Endometrium (tissue), 2 donors: ENCODE measurements at regions not wholly inside any gene's neighbourhood (a gene's known extent, or its start where the extent isn't known, plus 50 kb on each side); places are given as distances from the start of the nearest gene placed in this dataset.
"Not testable (repeated sequence)": the region's sequence is repeated elsewhere in the genome, so short reads cannot be mapped to it uniquely, and the experiment has no call there.

Experiments used
- FAIRE-seq: peaks from 2 replicates; lab custom pipeline; 2012; peaks lifted over from hg19 to GRCh38; lab: Jason Lieb, UNC
- donor health status: control.
- donor health status: control.

DNA sequence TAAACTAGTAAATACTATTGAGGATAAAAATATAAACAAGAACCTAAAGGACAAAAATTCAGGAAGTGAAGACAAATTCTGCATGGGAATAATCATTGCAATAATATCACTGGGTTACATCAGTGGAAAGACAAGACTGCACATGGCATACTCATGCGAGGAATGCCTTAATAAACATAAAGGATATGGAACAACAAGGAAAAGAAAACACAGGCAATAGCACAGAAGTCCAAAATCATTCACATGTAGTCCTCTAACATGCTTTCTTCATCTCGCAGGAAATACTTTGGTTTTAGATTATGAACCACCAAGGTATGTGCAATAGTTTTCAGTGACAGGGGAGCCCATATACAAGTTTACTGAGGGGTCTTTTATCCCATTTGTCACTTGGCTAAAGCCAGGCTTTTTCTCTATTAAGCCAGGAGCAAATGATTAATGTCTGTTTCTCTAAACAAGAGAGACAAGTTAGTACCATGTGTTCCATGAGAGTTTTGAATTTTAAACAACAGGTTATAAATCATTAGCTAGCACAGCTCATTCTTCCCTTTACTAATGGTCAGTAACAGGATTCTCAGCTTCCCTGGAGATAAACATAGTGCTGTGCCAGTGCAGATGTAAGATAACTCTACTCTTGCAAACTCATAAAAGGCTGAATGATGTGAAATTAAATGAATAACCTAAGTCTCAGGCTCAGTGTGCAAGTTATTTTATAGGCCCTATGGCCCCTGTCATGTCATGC lies 353.6 kb upstream of the FSIP2 start:
- peak; percentile 29 for FAIRE-seq

DNA sequence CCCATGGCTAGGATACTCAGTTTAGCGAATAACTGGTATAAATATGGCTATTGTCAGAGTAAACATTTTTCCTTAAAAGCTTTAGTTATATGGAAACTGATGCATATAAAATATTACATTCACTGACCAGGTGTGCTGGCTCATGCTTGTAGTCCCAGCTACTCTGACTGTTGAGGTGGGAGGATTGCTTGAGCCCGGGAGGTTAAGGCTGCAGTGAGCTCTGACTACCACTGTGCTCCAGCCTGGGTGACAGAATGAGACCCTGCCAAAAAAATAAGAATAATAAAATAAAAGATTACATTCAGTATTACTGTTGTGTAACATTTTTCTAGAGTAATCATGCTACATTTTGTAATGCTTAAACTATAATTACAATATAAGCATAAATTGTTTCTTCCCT lies 350.4 kb upstream of the FSIP2 start:
- FAIRE-seq: no peak

GRCh38 chr2:185391543-185391942 lies 347.1 kb upstream of the FSIP2 start:
- no peak for FAIRE-seq

DNA sequence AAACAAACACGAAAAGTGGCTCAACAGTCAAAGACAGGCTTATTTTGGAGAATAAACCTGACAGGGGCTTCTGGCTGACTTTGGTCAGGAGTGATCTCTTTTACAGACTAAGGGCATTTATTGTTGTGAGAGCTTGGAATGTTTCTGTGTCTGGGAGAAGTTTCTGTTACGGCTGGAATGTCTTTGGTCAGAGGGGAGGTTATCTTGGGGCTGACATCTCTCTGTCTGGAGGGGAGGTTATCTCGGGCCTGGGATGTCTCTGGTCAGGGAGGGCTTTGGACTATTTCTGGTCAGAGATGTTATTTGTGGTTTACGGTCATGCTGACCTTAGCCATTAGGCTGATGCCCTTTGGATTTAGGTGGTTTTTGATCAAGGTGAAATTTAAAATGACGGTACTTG lies 345.5 kb upstream of the FSIP2 start:
- FAIRE-seq: no peak

- FAIRE-seq: no peak
Measured at GRCh38 chr2:185402474-185402873, 336.1 kb upstream of the FSIP2 start.

DNA sequence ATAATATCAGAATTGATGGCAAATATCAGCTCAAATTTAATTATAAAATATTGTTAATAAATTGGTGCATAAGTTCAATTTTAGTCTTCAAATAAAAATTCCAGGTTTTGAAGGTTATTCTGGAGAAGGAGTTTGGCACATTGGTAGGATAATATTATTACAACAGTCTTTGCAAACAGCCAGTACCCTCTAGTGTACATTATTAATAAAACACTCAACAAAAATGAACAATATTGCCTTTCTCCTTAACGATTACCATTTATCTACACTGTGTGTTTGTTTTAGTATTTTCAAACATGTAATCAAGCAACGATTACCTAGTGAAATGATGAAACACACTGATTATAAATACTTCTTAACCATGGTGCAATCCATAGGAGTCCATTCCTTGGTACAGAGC lies 334.0 kb upstream of the FSIP2 start:
- FAIRE-seq: peak; percentile 8

GRCh38 chr2:185417111-185417510 lies 321.5 kb upstream of the FSIP2 start:
- FAIRE-seq: no peak

DNA sequence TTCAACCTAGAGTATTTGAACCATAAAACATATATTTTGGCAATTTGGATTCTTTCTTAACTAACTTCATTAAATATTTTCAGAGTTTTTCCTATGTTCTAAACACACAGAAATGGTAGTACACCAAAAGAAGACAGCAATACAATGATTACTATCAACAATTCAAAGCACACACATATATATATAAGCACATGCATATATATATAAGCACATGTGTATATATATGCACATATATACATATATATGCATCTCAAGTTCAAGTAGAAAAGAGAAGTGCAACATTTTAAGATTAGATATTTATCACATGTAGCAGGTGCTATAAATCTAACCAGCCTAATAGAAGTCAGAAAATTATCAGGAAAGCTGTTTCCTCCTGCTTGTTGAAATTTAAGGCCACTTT lies 320.9 kb upstream of the FSIP2 start:
- FAIRE-seq: no peak

- not testable (repeated sequence) for FAIRE-seq
Measured at GRCh38 chr2:185424958-185425629, 313.5 kb upstream of the FSIP2 start.

- no peak for FAIRE-seq
Measured at GRCh38 chr2:185428000-185428399, 310.6 kb upstream of the FSIP2 start.

- no peak for FAIRE-seq
Measured at GRCh38 chr2:185433824-185434223, 304.8 kb upstream of the FSIP2 start.

- no peak for FAIRE-seq
Measured at GRCh38 chr2:185436787-185437372, 301.7 kb upstream of the FSIP2 start.

DNA sequence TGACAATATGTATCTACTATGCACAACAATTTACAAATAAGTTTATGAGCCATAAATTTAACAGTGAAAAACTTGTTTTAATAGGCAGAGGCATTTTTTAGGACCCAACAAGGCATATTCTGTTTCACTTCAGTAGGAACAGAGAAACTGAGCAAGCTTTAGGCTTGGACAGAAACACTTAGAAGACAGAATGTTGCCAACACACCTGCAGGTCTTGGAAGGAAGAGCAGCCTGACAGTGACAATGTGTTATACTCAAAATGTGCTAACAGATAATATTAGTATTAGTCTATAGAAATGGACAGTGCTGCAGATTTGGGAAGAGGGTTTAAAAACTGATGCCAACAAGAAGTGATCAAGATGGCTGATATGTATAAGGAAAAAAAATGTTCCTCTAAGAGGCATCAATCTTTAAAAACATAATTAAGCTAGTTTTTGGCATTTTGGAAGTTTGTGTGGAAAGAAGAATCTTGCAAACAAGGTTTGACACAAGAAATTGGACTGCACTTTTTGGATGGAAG lies 297.1 kb upstream of the FSIP2 start:
- FAIRE-seq: no peak

DNA sequence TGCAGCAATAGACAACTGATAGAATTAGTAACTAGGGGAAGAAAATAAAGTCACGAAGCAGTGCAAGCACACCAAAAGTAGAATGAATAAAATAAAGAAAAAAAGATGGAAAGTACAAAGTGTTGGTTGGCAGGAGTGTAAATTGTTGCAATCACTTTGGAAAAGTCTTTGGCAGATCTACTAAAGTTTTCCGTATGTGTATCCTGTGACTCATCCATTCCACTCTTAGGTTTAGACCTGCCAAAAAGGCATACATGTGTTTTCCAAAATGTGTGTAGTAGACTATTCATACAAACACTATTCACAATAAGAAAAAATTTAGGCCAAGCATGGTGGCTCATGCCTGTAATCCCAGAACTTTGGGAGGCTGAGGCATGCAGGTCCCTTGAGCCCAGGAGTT lies 282.1 kb upstream of the FSIP2 start:
- no peak for FAIRE-seq

DNA sequence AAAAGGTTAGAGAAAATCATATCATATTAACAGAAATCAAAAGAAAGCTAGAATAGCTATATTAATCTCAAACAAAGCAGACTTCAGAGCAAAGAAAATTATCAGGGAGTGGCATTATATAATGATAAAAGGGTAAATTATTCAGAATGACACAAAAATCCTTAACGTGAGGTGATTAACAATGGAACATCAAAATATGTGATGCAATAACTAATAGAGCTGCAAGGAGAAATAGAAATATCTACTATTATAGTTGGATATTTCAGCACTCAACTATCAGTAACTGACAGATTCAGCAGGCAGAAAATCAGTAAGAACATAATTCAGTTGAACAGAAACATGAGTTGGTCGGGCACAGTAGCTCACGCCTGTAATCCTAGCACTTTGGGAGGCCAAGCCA lies 275.1 kb upstream of the FSIP2 start:
- FAIRE-seq: no peak

GRCh38 chr2:185466915-185467314 lies 271.7 kb upstream of the FSIP2 start:
- no peak for FAIRE-seq

- no peak for FAIRE-seq
Measured at GRCh38 chr2:185471441-185471840, 267.2 kb upstream of the FSIP2 start.

DNA sequence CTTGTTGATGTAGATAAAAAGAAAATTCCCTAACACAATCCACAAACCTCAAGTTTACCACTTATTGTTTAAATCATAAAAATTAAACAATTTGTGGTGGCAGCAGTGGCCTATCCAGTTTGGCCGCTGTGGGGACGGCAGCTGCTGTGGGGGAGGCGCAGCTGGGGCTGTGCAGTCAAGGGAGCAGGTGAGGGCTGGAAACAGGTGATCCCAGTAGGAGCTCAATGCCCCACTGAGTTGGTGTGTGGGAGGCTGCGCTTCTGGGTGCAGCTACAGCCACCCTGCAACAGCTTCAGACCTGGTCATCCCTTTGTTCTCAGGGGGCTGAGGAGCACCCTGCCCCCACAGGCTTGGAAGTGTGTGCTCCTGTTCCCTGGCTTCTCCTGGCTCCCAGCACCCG lies 266.0 kb upstream of the FSIP2 start:
- FAIRE-seq: no peak

GRCh38 chr2:185473838-185474237 lies 264.8 kb upstream of the FSIP2 start:
- no peak for FAIRE-seq

GRCh38 chr2:185475914-185476313 lies 262.7 kb upstream of the FSIP2 start:
- FAIRE-seq: no peak

DNA sequence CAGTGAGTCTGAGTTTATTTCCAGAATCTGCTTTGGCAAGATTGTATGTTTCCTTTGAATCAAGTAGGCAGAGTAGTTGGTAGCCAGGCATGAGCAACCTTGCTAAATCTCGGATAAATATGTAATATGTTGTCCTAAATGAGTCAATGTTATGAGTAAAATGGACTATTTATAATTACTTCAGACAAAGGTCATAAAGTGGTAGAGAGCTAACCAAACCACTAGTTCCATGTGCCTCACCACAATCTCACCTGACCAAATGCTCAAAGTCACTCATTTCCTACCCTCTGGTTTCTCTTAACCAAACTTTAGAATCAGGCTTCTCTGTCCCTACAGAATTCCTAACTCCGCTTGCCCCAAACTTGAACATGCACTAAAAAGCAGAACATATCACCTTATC lies 261.2 kb upstream of the FSIP2 start:
- no peak for FAIRE-seq

DNA sequence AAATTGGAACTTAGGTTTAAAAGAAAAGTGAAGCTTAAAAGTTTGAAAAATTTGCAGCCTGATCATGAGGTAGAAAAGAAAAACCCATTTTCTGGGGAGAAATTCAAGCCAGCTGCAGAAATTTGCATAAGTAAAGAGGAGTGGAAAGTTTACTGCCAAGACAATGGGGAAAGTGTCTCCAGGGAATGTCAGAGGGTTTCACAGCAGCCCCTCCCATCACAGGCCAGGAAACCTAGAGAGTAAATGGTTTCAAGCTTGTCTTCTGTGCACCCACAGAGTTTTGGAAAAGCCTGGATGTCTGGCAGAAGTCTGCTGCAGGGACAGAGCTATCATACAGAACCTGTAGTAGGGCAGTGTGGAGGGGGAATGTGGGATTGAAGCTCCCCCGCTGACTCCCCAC lies 254.0 kb upstream of the FSIP2 start:
- no peak for FAIRE-seq

GRCh38 chr2:185502351-185502750 lies 236.3 kb upstream of the FSIP2 start:
- FAIRE-seq: no peak
